Ishikawa (cell line): ENCODE measurements at regions not wholly inside any gene's neighbourhood (a gene's known extent, or its start where the extent isn't known, plus 50 kb on each side); places are given as distances from the start of the nearest gene placed in this dataset.

Experiments
- CREB1 ChIP-seq: IDR thresholded peaks from 2 replicates; pipeline ENCODE4 v1.6.1; 2012; ENCODE audit warnings: low read depth
- EGR1 ChIP-seq: IDR thresholded peaks from 2 replicates; pipeline ENCODE4 v1.6.1; 2012
- FOXM1 ChIP-seq: IDR thresholded peaks from 2 replicates; pipeline ENCODE4 v1.6.1; 2012; ENCODE audit warnings: low read depth, borderline replicate concordance
- MAX ChIP-seq: IDR thresholded peaks from 2 replicates; pipeline ENCODE4 v1.6.1; 2012
- NFIC ChIP-seq: IDR thresholded peaks from 2 replicates; pipeline ENCODE4 v1.6.1; 2012
- TAF1 ChIP-seq: IDR thresholded peaks from 2 replicates; pipeline ENCODE4 v1.6.1; 2012; ENCODE audit warnings: low read depth, mild to moderate bottlenecking
- TCF12 ChIP-seq: IDR thresholded peaks from 2 replicates; pipeline ENCODE4 v1.6.1; 2012; ENCODE audit warnings: low read depth
- ZBTB7A ChIP-seq: IDR thresholded peaks from 2 replicates; pipeline ENCODE4 v1.6.1; 2012; ENCODE audit warnings: low read depth

GRCh38 chr12:27394676-27395075 lies 51.9 kb upstream of the SMCO2 start:
- TF ChIP-seq TAF1 (no peak), ZBTB7A (no peak), NFIC (no peak)

- TF ChIP-seq FOXM1 (no peak), ZBTB7A (no peak), CREB1 (no peak), TCF12 (no peak), EGR1 (no peak), TAF1 (no peak), MAX (no peak)
These were observed 50.2 kb upstream of the SMCO2 start for GRCh38 chr12:27396216-27396815.
